Breast epithelium (tissue), 4 donors: ENCODE measurements at regions not wholly inside any gene's neighbourhood (a gene's known extent, or its start where the extent isn't known, plus 50 kb on each side); places are given as distances from the start of the nearest gene placed in this dataset.
A peak's percentile ranks its signal among the peaks of the same experiment; 100 is the strongest.

Experiments used
- DNase-seq, 2 donors: peaks; one replicate each; pipeline ENCODE4 v3.0.0-alpha.2; 2019; ENCODE audit warnings: low spot score in 2 of 2
- H3K27ac ChIP-seq, 2 donors: fragments of 200-600 bp; sonication (generic) in 1 of 2; one replicate each; pipeline ENCODE4 v1.5.1; 2016 to 2019; ENCODE audit warnings: mild to moderate bottlenecking in 1 of 2
- H3K27me3 ChIP-seq, 2 donors: fragments of 200-600 bp; sonication (generic) in 1 of 2; one replicate each; pipeline versions ENCODE4 v1.5.1 to v1.6.0; 2017 to 2019; ENCODE audit warnings: control low read depth in 1 of 2, mild to moderate bottlenecking in 1 of 2
- H3K36me3 ChIP-seq: fragments of 200-600 bp; one replicate; pipeline ENCODE4 v1.5.1; 2019
- H3K4me1 ChIP-seq, 2 donors: fragments of 200-600 bp; sonication (generic); one replicate each; pipeline ENCODE4 v1.5.1; 2016 to 2019; ENCODE audit warnings: control low read depth in 1 of 2
- H3K4me3 ChIP-seq, 3 donors: fragments of 200-600 bp; sonication (generic); 1 replicate in 2 of 3; 2 replicates in 1 of 3; pipeline ENCODE4 v1.5.1; 2016 to 2019; ENCODE audit warnings: mild to moderate bottlenecking in 3 of 3, moderate library complexity in 2 of 3
- H3K9me3 ChIP-seq, 2 donors: fragments of 200-600 bp; sonication (generic) in 1 of 2; one replicate each; pipeline ENCODE4 v1.5.1; 2016 to 2019; ENCODE audit warnings: control low read depth in 1 of 2
- CTCF ChIP-seq, 3 donors: fragments of 450-650 bp; IDR thresholded peaks; one replicate each; pipeline ENCODE4 v1.5.1; 2016 to 2017; ENCODE audit warnings: antibody characterized with exemption in 3 of 3, mild to moderate bottlenecking in 3 of 3, moderate library complexity in 3 of 3
- POLR2A ChIP-seq: fragments of 450-650 bp; IDR thresholded peaks from one replicate; pipeline ENCODE4 v1.6.1; 2016; ENCODE audit warnings: antibody characterized with exemption, mild to moderate bottlenecking, moderate library complexity
- POLR2AphosphoS5 ChIP-seq, 3 donors: sonication (generic); formaldehyde crosslinking; IDR thresholded peaks; one replicate each; pipeline ENCODE4 v1.6.1; 2017; ENCODE audit warnings: antibody characterized with exemption in 3 of 3
- intact Hi-C: fragments of 100-400 bp; cut with DNase I; formaldehyde crosslinking; loops from one replicate; pipeline ENCODE4 v1.15.1; 2023; ENCODE audit warnings: low total_unique reads

- Histone ChIP-seq H3K4me1 (no peaks in the 10 kb centered on the region), H3K4me3 (no peak overlapping the region), H3K27ac (peak overlapping the region in 1 of 2 donors; percentile 79), H3K36me3 (no peaks in the 10 kb centered on the region), H3K27me3 (no peaks in the 10 kb centered on the region), H3K9me3 (no peaks in the 10 kb centered on the region)
- no peak for TF ChIP-seq POLR2A
- TF ChIP-seq POLR2AphosphoS5 (IDR thresholded peaks at IDR 0.05) = peak; percentile 67 to 86 (median 86)
- intact Hi-C loops = no loop called here
- no peak for DNase-seq
Observed at GRCh38 chr9:108150736-108151586, 661.4 kb upstream of the KLF4 start.

GRCh38 chr9:108149326-108149725 lies 659.8 kb upstream of the KLF4 start:
- Histone ChIP-seq H3K27ac (no peak overlapping the region), H3K4me3 (no peak overlapping the region), H3K4me1 (no peaks in the 10 kb centered on the region), H3K36me3 (no peaks in the 10 kb centered on the region), H3K27me3 (no peaks in the 10 kb centered on the region), H3K9me3 (no peaks in the 10 kb centered on the region)
- DNase-seq = no peak
- intact Hi-C loops = no loop called here
- no peak for TF ChIP-seq CTCF (IDR thresholded peaks at IDR 0.05)

GRCh38 chr9:108142504-108143201 lies 653.1 kb upstream of the KLF4 start:
- H3K4me3 ChIP-seq = no peak overlapping the region
- H3K36me3 ChIP-seq = no peaks in the 10 kb centered on the region
- intact Hi-C loops = no loop called here
- H3K27ac ChIP-seq = peak overlapping the region; percentile 75 to 77
- no peaks in the 10 kb centered on the region for H3K27me3 ChIP-seq
- peaks cover 0 to 9% of the 10 kb centered on the region in 2 donors for H3K4me1 ChIP-seq
- H3K9me3 ChIP-seq = no peaks in the 10 kb centered on the region
- TF ChIP-seq POLR2AphosphoS5 (IDR thresholded peaks at IDR 0.05) (peak; percentile 84 to 98 (median 88)), CTCF (IDR thresholded peaks at IDR 0.05) (peak in 1 of 3 donors; percentile 23), POLR2A (no peak)
- DNase-seq = peak; percentile 67 to 95

- H3K36me3 ChIP-seq = no peaks in the 10 kb centered on the region
- no peak for TF ChIP-seq POLR2AphosphoS5 (IDR thresholded peaks at IDR 0.05)
- no peak for TF ChIP-seq CTCF (IDR thresholded peaks at IDR 0.05)
- TF ChIP-seq POLR2A = no peak
- no peaks in the 10 kb centered on the region for H3K9me3 ChIP-seq
- H3K4me3 ChIP-seq = no peak overlapping the region
- peaks cover 0 to 9% of the 10 kb centered on the region in 2 donors for H3K4me1 ChIP-seq
- intact Hi-C loops = no loop called here
- no peak for DNase-seq
- no peaks in the 10 kb centered on the region for H3K27me3 ChIP-seq
- H3K27ac ChIP-seq = peak overlapping the region; percentile 75 to 77
Observed at GRCh38 chr9:108142142-108142503, 652.6 kb upstream of the KLF4 start.

GRCh38 chr9:108139900-108140299 lies 650.3 kb upstream of the KLF4 start:
- no peaks in the 10 kb centered on the region for H3K27me3 ChIP-seq
- intact Hi-C loops = no loop called here
- H3K4me3 ChIP-seq = no peak overlapping the region
- peaks cover 0 to 9% of the 10 kb centered on the region in 2 donors for H3K4me1 ChIP-seq
- H3K9me3 ChIP-seq = no peaks in the 10 kb centered on the region
- H3K36me3 ChIP-seq = no peaks in the 10 kb centered on the region
- H3K27ac ChIP-seq = no peak overlapping the region
- TF ChIP-seq CTCF (IDR thresholded peaks at IDR 0.05) = no peak
- TF ChIP-seq POLR2A = no peak
- TF ChIP-seq POLR2AphosphoS5 (IDR thresholded peaks at IDR 0.05) = no peak
- DNase-seq = no peak
